GM18520 (cell line): ENCODE measurements at regions not wholly inside any gene's neighbourhood (a gene's known extent, or its start where the extent isn't known, plus 50 kb on each side); places are given as distances from the start of the nearest gene placed in this dataset.
"Not testable (repeated sequence)": the region's sequence is repeated elsewhere in the genome, so short reads cannot be mapped to it uniquely, and the experiment has no call there.

Experiments used
- ATAC-seq: cut with Tn5 transposase; IDR thresholded peaks from one replicate; pipeline ENCODE4 v1.9.1; 2021; ENCODE audit not compliant: unreplicated experiment

GRCh38 chr4:93888308-93888707 is 59.8 kb downstream of the ATOH1 start:
- ATAC-seq = no peak

GRCh38 chr4:93888768-93889167 is 60.2 kb downstream of the ATOH1 start:
- no peak for ATAC-seq

DNA sequence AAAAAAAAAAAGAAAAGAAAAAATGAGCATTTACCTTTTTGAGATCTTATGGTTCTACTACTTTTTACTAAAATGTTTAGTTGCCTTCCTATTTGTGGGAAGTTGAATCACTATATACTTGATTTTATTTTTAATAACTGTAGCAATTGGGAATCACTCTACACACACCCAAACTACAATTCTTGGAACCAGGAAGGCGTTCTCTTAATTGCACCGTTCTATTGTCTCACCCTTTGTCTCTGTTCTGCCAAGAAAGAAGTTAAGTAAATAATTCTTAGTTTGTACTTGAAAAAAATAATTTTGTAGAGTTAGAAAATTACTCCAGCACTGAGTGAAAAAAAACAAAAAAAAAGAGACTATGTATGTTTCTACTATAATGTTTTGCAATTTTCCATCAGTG is 62.7 kb downstream of the ATOH1 start:
- no peak for ATAC-seq

GRCh38 chr4:93894995-93895394 is 66.4 kb downstream of the ATOH1 start:
- ATAC-seq = no peak

- no peak for ATAC-seq
These were observed 68.0 kb downstream of the ATOH1 start for GRCh38 chr4:93896516-93896915.

GRCh38 chr4:93897559-93897958 is 69.0 kb downstream of the ATOH1 start:
- ATAC-seq = peak; percentile 37

- no peak for ATAC-seq
These were observed 80.2 kb downstream of the ATOH1 start for GRCh38 chr4:93908778-93909177.

- no peak for ATAC-seq
These were observed 83.1 kb downstream of the ATOH1 start for GRCh38 chr4:93911671-93912070.

DNA sequence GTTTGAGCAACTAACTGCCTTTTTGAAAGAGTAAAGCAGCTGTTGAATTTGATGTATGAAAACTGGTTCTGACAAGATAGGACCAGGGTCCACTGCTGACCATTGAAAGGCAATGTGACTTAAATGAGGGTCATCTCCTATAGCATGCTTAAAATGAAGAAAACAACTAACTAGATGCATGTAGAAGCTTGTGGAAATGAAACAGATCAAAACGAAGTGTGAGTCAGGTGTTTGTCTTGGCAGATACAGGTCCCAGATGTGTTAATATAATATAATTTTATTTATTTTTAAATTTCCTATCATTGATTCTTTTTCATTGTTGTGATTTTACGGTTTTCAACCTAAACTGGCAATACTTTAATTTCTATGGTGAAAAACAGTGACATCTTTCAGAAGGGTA is 83.6 kb downstream of the ATOH1 start:
- ATAC-seq = no peak

DNA sequence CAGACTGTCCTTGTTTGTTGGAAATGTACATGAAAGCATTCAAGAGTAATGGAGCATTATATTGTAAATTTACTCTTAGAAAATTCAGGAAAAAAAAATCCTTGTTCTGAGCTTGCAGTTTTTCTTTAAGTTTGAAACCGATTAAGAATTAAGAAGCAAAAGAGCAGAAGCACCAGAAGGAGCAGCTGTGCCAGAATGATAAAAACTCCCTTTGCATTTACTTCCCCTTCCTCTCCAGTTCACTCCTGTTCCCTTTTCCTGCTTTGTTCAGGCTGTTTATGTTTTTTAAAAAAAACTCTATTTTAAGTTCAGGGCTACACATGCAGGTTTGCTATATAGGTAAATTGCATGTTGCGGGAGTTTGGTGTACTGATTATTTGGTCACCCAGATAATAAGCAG is 90.3 kb downstream of the ATOH1 start:
- ATAC-seq = no peak

DNA sequence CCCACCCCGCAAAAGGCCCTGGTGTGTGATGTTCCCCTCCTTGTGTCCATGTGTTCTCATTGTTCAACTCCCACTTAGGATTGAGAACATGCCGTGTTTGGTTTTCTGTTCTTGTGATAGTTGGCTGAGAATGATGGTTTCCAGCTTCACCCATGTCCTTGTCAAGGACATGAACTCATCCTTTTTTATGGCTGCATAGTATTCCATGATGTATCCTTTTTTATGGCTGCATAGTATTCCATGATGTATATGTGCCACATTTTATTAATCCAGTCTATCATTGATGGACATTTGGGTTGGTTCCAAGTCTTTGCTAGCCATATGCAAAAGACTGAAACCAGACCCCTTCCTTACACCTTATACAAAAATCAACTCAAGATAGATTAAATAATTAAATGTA is 95.0 kb downstream of the ATOH1 start:
- not testable (repeated sequence) for ATAC-seq

- ATAC-seq = no peak
These were observed 118.7 kb downstream of the ATOH1 start for GRCh38 chr4:93947286-93947685.

DNA sequence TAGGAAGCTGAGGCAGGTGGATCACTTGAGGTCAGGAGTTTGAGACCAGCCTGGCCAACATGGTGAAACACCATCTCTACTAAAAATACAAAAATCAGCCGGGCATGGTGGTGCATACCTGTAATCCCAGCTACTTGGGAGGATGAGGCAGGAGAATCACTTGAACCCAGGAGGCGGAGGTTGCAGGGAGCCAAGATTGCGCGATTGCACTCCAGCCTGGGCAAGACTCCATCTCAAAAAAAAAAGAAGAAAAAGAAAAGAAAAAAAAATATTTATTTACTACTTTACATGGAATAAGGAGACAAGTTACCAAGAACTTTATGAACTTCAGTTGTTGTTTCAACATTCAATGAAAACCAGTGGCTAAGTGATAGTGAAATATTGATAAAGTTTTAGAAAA is 121.7 kb downstream of the ATOH1 start:
- not testable (repeated sequence) for ATAC-seq

DNA sequence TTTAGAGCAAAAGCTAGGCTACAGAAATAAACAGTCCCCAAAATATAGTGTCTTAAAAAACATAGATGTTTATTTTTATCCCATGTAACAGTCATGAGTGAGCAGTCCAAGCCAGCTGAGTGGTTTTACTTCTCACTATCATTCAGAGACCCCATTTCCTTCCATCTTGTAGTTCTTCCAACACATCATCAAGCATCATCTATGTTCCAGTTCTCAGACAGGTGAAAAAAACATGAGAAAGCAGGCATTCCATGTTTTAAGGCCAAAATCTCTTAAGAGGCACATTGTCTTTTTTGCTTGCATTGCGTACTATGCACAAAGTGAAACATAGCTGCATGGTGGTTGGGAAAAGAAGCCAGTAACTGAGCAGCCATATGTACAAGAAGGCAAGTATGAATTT is 128.6 kb downstream of the ATOH1 start:
- no peak for ATAC-seq

- ATAC-seq = no peak
These were observed 131.9 kb downstream of the ATOH1 start for GRCh38 chr4:93960450-93960849.

DNA sequence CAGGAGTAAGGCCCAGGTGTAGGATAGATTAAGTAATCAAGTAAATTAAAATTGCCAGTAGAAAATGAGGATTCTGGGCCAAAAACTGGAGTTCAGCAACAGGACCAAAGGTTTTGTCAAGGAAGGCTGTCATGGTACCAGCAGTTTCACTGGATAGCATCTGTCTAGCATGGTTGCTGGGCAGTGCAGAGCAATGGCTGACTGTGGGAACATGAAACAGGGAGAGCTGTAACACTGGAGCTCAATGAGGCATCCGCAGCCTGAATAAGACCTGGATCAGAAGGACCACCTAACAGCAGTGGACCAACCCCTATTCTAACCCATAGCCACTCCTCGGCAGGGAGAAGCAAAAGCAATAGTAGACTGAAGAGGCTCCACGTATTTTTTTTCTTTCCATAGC is 132.4 kb downstream of the ATOH1 start:
- ATAC-seq = no peak

- ATAC-seq = no peak
These were observed 153.0 kb downstream of the ATOH1 start for GRCh38 chr4:93981594-93981993.

DNA sequence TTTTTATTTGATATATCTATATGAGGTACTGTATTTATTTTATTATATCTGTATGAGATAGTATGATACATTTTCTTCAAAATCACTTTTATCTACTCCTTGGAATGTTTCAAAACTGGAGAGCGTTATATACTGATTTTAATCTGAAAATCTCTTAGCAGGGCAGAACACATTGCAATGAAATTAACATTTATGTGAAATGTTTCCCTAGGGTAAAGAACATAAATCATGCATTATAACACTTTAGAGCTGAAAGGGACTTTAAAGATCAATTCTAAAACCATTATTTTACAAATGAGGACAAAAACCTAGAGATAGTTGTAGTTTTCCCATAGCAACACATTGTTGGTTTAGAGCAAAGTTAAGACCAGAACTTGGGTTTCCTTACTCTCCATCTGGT is 153.7 kb downstream of the ATOH1 start:
- no peak for ATAC-seq

DNA sequence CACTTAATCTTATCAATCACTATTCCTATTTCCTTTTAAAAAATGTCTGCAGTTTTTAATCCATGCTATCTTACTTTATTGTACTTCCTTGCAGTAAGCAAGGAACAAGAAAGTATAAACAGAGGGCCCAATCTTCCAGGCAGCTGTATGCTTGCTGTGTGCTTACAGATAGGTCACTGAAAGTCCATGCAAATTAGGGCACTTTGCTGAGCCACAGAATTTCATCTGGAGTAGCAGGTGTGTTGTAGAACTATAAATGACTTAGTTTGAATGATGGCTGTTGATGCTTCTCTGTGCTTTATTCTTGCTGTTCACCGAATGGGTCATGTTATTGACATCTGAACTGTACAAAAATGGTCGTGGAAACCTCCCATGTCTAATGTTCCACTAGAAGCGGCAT is 154.6 kb downstream of the ATOH1 start:
- peak; percentile 97 for ATAC-seq

- no peak for ATAC-seq
These were observed 165.8 kb downstream of the ATOH1 start for GRCh38 chr4:93994175-93994994.

DNA sequence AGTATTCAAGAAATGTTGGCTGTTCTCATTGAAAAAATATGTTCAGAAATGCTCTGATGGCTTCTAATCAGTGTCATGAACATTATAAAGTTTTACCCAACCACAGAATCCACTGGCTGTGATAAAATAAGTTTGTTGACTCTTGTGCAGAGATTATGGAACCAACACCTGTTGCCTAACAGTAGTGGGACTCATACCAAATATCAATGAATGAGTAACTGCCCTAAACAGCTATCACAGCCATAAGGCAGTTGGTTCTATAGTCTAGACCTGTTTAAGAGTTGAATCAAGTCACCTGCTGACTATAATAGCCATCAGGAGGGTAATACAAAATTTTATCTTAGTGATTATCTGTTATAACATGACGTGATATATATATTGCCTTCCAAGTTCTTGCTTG is 168.3 kb downstream of the ATOH1 start:
- no peak for ATAC-seq

GRCh38 chr4:94000559-94000958 is 172.0 kb downstream of the ATOH1 start:
- no peak for ATAC-seq

DNA sequence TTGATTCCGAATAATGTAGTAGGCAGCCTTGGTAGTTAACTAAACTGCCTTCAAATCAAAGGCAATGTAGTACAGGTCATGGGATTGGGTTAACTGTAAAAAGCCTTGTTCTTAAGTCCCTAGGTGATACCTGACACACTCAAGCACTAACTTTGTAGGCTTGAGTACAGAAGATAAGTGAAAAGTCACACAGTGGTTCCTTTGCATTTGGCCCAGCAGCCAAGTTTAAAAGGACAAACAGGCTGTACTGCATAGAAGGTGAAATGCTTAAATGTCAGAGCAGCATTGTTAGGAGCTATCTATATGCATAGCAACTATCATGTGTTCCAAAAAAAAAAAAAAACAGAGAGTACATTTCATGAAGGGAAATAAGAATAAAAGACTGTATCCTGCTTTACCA is 178.4 kb downstream of the ATOH1 start:
- no peak for ATAC-seq
